Right ventricle myocardium superior (tissue), 1 donor: ENCODE measurements at regions not wholly inside any gene's neighbourhood (a gene's known extent, or its start where the extent isn't known, plus 50 kb on each side); places are given as distances from the start of the nearest gene placed in this dataset.
"Not testable (repeated sequence)": the region's sequence is repeated elsewhere in the genome, so short reads cannot be mapped to it uniquely, and the experiment has no call there.

Source experiments
- ATAC-seq: fragments of 200-7000 bp; cut with Tn5 transposase; one replicate; pipeline ENCODE4 v1.9.1; 2020; ENCODE audit warnings: mild to moderate bottlenecking; ENCODE audit not compliant: poor library complexity
- DNase-seq: peaks from one replicate; pipeline ENCODE4 v3.0.0-alpha.2; 2020
- intact Hi-C: fragments of 100-400 bp; cut with DNase I; formaldehyde crosslinking; loops from one replicate; pipeline ENCODE4 v1.11.2; 2022
- donor health status: DM: no; HTN: yes; CAD: no; lungs with severe emphysema.

DNA sequence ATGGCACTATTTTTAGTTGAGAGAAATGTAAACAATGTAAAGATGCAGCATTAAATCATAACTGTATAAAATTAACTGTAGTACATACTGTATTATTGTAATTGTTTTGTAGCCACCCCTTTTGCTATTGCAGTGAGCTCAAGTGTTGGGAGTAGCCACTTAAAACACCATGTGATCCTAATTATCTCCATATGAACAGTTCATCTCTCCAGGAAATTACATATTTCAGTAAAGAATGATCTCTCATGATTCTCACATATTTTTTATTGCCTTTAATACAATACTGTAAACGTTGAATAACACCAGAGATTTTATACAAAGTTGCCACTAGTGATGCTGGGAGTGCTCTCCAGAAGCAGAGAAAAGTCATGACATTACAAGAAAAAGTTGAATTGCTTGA is 1768.6 kb downstream of the LRRC4C start:
- no peak for ATAC-seq

DNA sequence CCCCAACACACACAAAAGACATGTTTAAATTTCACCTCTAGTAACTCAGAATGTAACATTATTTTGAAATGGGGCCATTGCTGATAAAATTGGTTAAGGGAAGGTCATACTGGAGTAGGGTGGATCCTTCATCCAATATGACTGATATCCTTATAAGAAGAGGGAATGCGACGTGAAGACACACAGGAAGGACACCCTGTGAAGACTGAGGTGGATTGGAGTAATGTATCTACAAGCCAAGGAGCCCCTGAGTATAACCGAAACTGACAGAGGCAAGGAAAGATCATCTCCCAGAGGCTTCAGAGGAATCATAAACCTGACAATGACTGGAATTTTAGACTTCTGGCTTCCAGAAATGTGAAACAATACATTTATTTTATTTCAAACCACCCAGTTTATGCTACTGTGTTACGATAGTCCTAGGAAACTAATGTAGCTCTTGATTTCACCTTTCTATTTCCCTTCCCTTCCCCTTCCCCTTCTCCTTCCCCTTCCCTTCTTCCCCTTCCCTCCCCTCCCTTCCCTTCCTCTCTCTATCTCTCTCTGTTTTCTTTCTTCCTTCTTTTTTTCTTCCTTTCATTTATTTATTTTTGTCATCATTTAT is 1775.4 kb downstream of the LRRC4C start:
- intact Hi-C loops = no loop called here
- ATAC-seq (no peak), DNase-seq (no peak)

More for the DNA sequence above, 1768.6 kb downstream of the LRRC4C start:
- intact Hi-C loops = no loop called here
- no peak for DNase-seq

DNA sequence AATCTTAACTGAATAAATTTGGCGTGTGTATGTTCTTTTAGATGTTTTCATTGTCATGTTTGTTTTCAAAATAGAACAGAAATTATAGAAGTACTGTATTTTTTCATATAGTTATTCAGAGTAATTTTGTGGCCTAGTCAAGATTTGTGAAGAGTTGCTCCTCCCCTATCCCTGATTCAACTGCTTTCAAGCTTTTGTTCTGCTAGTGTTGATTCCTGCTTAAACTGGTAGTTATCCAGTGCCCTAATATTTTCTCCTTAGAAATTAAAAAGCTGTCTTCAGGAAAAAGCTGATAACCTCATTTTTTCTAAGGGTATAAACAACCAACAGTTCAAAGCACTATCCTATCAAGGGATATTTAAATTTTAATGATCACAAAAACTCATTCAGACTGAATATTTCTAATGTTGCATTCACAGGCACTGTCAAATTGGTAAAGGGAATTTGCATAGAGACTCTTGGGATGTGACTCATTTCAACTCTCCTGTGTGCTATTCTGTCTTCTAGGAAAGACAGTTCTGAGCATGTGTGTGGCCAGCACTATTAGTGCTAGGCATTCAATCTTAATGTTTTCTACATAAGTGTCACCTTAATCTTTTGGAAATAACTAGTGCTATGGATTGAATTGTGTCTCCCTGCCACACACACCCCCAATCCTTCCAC is 1776.0 kb downstream of the LRRC4C start:
- no peak for ATAC-seq
- intact Hi-C loops = no loop called here
- DNase-seq = no peak

DNA sequence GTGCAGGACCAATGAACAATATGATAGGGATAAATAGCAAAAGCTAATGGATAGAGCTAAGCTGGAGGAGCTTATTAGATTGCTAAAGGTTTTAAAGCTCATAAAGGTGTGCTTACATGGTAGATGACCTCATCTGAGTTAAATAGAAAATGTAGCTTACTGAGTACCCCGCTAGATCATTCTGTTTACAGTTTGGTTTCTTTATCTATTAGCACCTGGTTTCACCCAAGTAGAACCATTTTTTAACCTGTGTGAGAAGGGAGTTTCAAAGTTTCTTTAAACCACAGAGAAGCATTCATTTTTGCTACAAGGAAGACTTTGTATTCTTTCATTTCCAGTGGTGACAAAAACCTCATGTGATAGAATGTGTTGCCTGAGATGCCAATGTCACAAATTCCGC is 1778.0 kb downstream of the LRRC4C start:
- DNase-seq (no peak), ATAC-seq (no peak)
- intact Hi-C loops = no loop called here

DNA sequence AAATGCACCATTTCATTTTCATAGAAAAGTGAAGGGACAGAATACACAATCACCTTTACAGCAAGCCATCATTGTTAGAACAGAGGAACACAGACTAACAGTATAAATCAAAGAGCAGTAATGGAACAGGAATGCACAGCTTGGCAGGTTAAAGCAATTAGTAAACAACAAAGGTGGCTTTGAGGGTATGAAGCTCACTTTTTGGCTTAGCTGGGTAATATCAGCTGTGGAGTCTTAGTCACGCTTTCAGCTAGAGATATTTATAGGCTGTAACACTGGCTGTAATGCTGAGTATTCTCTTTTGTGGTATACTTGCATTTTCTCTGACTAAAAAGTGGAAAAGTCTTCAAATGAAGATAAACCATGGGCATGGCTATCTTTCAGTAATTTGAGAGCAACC is 1780.5 kb downstream of the LRRC4C start:
- intact Hi-C loops = no loop called here
- DNase-seq (no peak), ATAC-seq (no peak)

DNA sequence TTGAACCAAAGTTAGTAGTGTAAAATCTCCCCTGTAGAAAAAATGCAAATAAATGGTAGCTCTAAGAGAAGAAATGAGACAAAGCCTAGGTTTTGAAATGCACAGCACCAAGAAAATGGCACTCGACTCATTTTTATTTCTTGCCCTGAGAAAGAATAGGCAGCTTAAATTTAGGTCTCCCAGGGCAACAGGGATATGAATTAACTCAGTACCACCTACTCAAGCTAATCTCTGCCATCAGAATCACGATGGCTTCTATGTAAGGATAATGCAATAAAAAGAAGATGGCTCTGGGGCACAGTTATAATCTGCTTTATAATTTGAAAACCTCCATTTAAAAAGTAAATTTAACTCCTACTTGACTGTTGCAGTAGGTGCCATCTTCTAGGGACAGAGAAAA is 1784.3 kb downstream of the LRRC4C start:
- no peak for DNase-seq
- ATAC-seq = no peak
- intact Hi-C loops = no loop called here

DNA sequence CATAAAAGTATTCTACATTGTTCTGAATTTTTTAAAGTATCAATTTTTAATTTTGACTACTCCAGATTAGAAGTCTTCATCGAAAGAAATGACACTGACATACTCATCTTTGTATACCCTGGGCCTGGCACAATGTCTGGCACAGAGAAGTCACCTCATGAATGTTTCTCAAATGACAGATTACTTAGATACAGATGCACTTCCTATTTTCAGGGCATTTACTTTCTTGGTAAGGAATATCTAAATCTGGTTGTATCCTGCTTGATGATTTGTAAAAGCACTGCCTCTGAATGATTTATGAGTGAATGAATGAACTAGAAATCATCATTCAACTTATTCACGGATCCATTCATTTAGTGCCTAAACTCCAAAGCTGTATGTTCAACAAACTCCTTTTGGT is 1784.7 kb downstream of the LRRC4C start:
- ATAC-seq (no peak), DNase-seq (no peak)
- intact Hi-C loops = no loop called here

DNA sequence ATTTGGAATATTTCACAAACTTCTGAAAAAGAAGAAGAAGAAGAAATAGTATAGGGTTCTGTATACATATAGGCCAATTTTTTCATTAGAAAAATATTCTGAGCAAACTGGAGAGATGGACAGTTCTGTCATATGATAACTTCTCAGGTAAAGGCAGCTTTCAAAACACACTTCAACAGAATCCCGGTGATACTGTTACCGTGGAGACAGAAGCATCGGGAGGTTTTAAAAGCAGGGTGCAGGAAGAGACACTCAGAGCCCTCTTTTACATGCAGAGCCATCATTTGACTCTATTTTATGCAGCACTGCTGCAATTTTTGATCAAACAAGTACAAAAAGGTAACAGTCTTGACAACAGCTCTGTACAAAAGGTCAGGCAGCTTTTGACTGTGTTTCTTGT is 1785.4 kb downstream of the LRRC4C start:
- intact Hi-C loops = no loop called here
- DNase-seq = no peak
- ATAC-seq = no peak

DNA sequence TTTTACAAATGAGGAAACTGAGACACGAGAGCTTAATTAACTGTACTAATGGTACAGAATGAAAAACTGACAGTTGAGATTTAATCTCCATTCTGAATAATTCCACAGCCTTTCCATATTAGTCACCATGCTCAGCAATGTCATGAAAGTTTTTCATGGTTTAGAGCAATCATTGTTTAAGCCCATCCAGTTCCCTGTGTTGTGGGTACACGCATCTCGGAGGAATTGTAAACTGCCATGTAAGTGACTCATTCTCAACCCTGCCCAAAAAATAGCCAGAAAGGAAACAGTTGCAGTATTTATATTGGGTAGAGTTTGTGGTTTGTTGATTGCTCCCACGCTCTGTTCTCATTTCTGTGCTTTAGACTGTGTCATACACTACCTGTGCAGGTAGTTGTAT is 1790.8 kb downstream of the LRRC4C start:
- intact Hi-C loops = no loop called here
- no peak for ATAC-seq
- DNase-seq = no peak

DNA sequence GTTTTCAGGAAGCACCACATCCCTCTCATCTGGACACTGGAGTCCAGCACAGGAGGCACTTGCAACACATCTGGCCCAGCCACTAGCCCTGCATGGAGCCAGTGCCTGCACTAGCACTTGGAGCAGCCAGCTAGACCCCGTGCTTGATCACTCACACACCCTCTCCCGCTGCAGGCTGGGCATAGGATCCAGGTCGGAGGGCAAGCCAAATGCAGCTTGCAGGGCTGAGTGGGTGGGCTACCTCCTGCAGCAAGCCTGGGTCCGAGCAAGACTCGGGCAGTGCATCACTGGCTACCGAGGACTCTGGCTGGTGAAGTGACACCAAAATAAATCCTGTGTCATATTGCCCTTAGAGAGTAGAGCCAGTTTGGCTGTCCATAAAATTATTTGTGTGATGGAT is 1795.4 kb downstream of the LRRC4C start:
- no peak for DNase-seq
- intact Hi-C loops = no loop called here
- ATAC-seq = no peak

DNA sequence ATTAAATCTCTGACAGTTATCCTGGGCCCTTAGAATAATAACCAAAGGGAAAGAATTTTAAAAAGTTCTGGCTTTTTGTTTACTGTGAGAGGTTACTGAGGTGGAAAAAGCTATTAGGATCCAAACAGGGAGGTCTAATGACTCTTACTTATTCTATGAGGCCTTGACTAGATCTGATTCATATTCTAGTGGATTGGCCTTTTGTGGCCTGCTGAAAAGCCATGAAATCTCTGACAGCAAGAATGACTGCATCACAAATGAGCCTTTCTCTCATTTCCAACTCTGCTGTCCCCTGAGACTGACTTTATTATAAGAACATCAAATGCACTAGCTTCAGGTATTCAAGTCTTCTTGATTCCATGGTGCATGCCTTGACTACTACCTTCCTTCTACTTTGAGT is 1797.6 kb downstream of the LRRC4C start:
- intact Hi-C loops = no loop called here
- ATAC-seq = no peak
- DNase-seq = no peak

DNA sequence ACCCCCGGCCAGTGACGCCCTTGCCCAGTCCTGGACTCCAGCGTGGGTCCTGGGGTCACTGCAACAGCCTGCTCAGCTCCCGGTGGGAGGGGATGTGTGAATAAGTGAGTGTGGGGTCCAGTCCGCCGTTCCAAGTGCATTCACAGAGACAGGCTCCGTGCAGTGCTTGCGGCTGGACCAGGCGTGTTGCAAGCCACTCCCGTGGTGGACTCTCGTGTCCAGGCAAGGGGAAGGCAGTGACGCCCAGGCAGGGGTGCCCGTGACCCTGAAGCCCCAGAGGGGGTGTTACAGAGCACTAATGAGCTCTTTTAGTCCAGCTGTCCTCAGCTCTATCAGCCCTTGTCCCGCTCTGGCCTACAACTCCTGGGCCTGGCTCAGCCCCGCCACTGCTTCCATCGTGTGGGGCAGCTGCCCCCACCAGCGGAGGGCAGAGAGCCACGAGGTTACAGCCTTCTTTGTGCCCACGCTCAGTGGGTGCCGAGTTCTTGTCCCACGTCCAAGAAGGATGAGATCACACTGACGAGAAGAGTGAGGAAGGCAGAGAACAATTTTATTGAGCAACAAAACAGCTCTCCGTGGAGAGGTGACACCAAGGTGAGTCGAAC is 1807.5 kb downstream of the LRRC4C start:
- ATAC-seq = no peak
- intact Hi-C loops = no loop called here
- no peak for DNase-seq

DNA sequence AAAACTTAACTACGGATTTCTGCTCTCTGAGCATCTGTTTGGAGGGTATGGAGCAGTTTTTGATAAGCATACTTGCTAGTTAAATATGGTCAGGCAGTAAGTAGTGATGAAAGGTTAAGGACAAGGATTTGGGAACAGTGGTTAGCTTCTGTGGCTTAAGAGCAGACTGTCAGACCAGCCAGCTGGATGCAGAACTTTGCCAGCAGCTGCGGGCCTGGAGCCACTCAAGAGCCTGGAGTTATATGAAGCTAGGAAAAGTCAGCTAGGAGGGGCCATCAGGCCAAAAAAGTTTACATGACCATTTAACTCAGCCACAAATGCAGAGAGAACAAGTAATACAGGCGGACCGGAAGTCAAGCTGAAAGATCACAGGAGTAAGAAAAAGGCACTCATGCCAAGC is 1817.7 kb downstream of the LRRC4C start:
- no peak for ATAC-seq
- intact Hi-C loops = no loop called here
- DNase-seq = no peak

DNA sequence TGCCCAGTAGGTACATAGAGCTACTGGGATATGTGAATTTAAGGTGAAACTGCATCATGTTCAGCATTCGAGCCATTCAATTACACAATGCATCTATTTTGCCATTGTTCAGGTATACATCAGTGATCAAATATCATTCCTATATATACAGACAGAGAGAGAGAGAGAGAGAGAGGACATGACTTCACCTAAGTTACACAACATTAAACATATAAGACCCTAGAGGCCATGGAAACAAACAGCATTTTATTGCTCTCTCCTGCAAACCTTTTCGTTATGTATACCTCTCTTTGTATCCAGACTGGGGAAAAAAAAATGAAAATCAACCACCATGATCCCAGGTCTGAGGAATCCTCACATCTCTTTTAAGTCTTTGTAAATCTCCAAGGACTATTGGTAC is 1829.1 kb downstream of the LRRC4C start:
- DNase-seq = no peak
- intact Hi-C loops = no loop called here
- ATAC-seq = no peak

DNA sequence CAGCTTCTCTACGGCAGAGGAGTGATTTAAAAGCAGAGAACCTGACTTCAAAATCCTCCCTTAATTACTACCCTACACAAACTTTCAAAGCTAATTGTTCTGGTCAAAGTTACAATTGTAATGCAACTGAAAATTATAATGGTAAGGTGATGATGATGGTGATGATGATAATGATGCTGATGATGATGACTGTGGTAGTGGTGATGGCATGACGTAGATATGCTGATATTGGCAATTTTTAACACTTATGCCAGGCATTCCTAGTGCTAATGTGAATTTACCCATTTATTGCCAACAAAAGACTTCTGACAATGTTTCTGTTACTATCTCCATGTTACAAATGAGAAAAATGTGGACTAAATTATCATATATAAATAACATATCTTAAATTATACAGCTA is 1831.1 kb downstream of the LRRC4C start:
- no peak for DNase-seq
- intact Hi-C loops = no loop called here
- no peak for ATAC-seq

DNA sequence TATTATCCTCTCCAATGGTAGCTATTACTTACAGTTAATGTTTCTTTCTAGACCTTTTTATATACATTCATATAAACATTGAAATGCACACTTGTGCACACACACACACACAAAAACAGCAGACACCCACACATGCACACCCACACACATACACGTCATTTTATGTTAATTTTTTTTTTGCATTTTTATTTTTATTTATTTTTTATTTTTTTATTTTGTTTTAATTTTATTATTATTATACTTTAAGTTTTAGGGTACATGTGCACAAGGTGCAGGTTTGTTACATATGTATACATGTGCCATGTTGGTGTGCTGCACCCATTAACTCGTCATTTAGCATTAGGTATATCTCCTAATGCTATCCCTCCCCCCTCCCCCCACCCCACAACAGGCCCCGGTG is 1839.1 kb downstream of the LRRC4C start:
- intact Hi-C loops, DNase-seq, ATAC-seq: not testable (repeated sequence)

DNA sequence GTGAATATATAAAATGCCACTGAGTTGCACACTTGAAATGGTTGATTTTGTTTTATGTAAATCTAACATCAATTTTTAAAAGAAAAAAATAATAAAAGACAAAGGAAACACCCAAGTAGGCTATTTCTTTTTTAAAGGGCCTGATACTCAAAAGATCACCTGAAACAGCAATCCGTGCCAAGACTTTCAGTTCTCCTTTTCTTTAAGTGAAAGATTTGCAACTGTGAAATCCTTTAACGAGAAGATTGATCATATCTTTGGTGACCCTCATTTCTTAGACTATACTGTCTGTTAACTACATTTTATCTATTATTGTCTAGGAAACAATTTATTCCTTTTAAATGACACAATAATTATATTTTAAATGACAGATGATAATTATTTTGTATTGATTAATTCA is 1841.5 kb downstream of the LRRC4C start:
- DNase-seq = no peak
- ATAC-seq = no peak
- intact Hi-C loops = no loop called here

DNA sequence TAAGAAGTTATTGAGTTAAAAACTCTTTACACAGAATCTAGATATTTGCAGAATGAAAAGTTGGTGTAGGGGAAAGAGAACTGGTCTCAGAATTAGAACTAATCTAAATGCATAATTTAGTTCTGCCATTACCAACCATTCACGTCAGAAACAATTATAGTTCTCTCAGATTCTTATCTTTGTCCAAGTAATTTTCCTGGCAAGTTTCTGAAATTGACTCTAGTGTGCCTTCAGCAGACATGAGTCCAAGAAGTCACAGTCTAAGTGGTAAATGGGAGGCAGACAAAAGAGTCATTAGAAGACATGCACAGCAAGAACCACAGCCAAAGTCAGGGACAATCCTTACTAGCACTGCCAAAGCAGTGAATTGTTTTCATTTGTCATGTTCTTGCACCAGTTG is 1870.1 kb downstream of the LRRC4C start:
- DNase-seq (no peak), ATAC-seq (no peak)
- intact Hi-C loops = no loop called here

DNA sequence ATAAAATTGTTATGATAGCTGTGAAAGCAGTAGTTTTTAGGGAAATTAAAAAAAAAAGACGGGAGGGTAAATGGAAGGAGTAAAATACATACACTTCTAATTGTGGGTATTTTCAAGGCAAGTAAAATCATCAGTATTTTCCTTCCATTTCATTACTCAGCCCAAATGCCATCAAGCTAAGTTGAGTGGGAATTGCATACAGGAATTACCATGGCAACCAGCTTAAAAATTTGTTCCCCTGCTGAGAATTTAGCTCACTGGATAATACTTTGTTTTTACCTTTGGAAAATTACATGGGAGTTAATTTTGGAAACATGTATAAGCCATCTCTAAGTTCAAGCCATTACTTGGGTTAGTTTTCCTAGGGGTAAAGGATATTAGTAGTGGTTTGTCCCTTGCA is 1873.4 kb downstream of the LRRC4C start:
- intact Hi-C loops = no loop called here
- ATAC-seq (no peak), DNase-seq (no peak)

DNA sequence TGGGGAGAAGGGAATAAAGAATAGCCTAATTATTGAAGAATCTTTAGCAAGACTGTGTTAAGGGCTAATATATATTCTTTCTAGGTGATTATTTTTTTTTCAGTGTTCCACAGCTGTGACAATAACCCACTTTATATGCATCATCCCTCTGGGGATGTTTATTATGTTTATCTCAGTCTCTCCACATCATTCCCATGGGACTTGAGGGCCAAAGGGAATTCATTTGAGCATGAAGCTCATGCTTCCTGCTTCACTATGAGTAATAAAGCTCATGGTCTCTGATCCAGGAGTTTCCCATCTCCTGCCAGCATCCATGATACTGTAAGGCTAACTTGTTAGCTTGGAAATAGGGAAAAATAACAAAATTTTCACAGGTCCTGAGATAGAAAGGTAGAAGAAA is 1888.4 kb downstream of the LRRC4C start:
- ATAC-seq (no peak), DNase-seq (no peak)
- intact Hi-C loops = no loop called here

DNA sequence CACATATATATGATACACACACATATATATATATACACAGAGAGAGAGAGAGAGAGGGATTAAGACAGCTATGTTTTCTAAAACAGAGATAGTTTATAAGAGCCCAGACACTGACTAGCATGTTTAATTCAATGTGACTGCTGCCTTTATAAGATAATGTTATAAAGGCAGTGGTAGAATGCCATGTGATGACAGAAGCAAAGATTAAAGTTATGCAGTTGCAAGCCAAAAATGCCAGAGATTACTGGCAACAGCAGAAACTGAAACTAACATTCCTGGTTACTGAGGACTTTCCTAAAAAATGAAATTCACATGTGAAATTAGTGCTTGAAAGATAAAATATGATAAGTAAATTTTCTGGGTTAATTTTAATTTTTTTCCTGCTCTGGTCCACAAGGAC is 1888.9 kb downstream of the LRRC4C start:
- DNase-seq (no peak), ATAC-seq (no peak)
- intact Hi-C loops = no loop called here
